WERI-Rb-1 (cell line): ENCODE measurements at regions not wholly inside any gene's neighbourhood (a gene's known extent, or its start where the extent isn't known, plus 50 kb on each side); places are given as distances from the start of the nearest gene placed in this dataset.

ENCODE experiments used
- DNase-seq: peaks from one replicate; pipeline ENCODE4 v3.0.0-alpha.2; 2020
- H3K27ac ChIP-seq: fragments of 250-450 bp; sonication (Bioruptor Pico); 2 replicates; pipeline ENCODE4 v1.5.1; 2020; ENCODE audit warnings: mild to moderate bottlenecking, moderate library complexity
- H3K27me3 ChIP-seq: fragments of 250-450 bp; sonication (Bioruptor Pico); 2 replicates; pipeline ENCODE4 v1.5.1; 2021; ENCODE audit warnings: mild to moderate bottlenecking, low read depth, moderate library complexity; ENCODE audit not compliant: insufficient read depth, severe bottlenecking
- H3K36me3 ChIP-seq: fragments of 250-450 bp; sonication (Bioruptor Pico); 2 replicates; pipeline ENCODE4 v1.5.1; 2020; ENCODE audit warnings: mild to moderate bottlenecking, moderate library complexity
- H3K4me3 ChIP-seq: 2 replicates; pipeline ENCODE4 v1.5.1; 2011; ENCODE audit warnings: low read depth, mild to moderate bottlenecking, control low read depth, low read length
- H3K9me3 ChIP-seq: fragments of 250-450 bp; sonication (Bioruptor Pico); 2 replicates; pipeline ENCODE4 v1.5.1; 2021; ENCODE audit warnings: mild to moderate bottlenecking, moderate library complexity; ENCODE audit not compliant: severe bottlenecking
- CTCF ChIP-seq: IDR thresholded peaks from 2 replicates; pipeline ENCODE4 v1.5.1; 2011; ENCODE audit warnings: low read depth, mild to moderate bottlenecking, control low read depth, inconsistent platforms, low read length

- H3K36me3 ChIP-seq = no peaks in the 10 kb centered on the region
- H3K4me3 ChIP-seq = no peak overlapping the region
- no peaks in the 10 kb centered on the region for H3K9me3 ChIP-seq
- peaks cover 18% of the 10 kb centered on the region for H3K27me3 ChIP-seq
- TF ChIP-seq CTCF = no peak
- no peak overlapping the region for H3K27ac ChIP-seq
- DNase-seq = no peak
Measured at GRCh38 chr7:117951691-117952280, 78.5 kb upstream of the CTTNBP2 start.

GRCh38 chr7:117955046-117955445, 81.8 kb upstream of the CTTNBP2 start:
- no peaks in the 10 kb centered on the region for H3K9me3 ChIP-seq
- H3K27ac ChIP-seq = no peak overlapping the region
- H3K4me3 ChIP-seq = no peak overlapping the region
- TF ChIP-seq CTCF = no peak
- H3K36me3 ChIP-seq = no peaks in the 10 kb centered on the region
- no peak for DNase-seq
- peaks cover 18% of the 10 kb centered on the region for H3K27me3 ChIP-seq

GRCh38 chr7:117960351-117960750, 87.1 kb upstream of the CTTNBP2 start:
- no peak for TF ChIP-seq CTCF
- Histone ChIP-seq H3K27me3 (peaks cover 25% of the 10 kb centered on the region), H3K4me3 (no peak overlapping the region), H3K36me3 (no peaks in the 10 kb centered on the region), H3K27ac (no peak overlapping the region), H3K9me3 (no peaks in the 10 kb centered on the region)
- DNase-seq = no peak

- no peak for TF ChIP-seq CTCF
Measured at GRCh38 chr7:117961235-117961634, 88.0 kb upstream of the CTTNBP2 start.

GRCh38 chr7:117962366-117962994, 89.2 kb upstream of the CTTNBP2 start:
- Histone ChIP-seq H3K36me3 (no peaks in the 10 kb centered on the region), H3K9me3 (no peaks in the 10 kb centered on the region), H3K27me3 (peaks cover 22% of the 10 kb centered on the region), H3K27ac (no peak overlapping the region), H3K4me3 (no peak overlapping the region)
- TF ChIP-seq CTCF = no peak
- no peak for DNase-seq

More at GRCh38 chr7:117961235-117961634, 88.0 kb upstream of the CTTNBP2 start:
- H3K36me3 ChIP-seq = no peaks in the 10 kb centered on the region
- no peak overlapping the region for H3K27ac ChIP-seq
- H3K9me3 ChIP-seq = no peaks in the 10 kb centered on the region
- DNase-seq = no peak
- H3K4me3 ChIP-seq = no peak overlapping the region
- H3K27me3 ChIP-seq = peaks cover 25% of the 10 kb centered on the region
